GM10266 (cell line): ENCODE measurements at regions not wholly inside any gene's neighbourhood (a gene's known extent, or its start where the extent isn't known, plus 50 kb on each side); places are given as distances from the start of the nearest gene placed in this dataset.

Experiments
- DNase-seq: peaks from one replicate; pipeline ENCODE4 v3.0.0; 2012; ENCODE audit errors: extremely low spot score
- TF ChIP-seq, protein P1 (sequence below): IDR thresholded peaks from 2 replicates; pipeline ENCODE4 v1.5.1; 2012; ENCODE audit warnings: mild to moderate bottlenecking, low read depth; ENCODE audit not compliant: control insufficient read depth, insufficient read depth; ENCODE audit errors: missing control alignments

DNA sequence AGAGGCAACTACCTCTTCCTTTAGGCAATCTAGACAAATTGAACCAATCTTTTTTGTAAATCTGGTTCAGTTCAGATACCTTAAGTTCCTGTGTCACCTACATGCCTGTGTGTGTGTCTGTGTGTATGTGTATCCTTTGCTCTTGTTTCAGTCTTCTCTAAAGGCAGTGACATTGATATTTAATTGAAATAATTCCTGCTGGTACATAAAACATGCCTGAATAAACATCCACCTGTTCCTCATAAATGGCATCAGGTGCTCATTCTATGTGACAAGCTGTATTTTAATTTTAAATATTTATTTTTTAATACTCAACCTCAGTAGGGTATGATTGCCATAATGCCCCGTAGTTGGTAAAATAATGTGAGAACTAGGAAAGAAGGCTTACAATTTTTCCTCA lies 1606.4 kb upstream of the PRR20A start:
- TF ChIP-seq, protein P1, sequence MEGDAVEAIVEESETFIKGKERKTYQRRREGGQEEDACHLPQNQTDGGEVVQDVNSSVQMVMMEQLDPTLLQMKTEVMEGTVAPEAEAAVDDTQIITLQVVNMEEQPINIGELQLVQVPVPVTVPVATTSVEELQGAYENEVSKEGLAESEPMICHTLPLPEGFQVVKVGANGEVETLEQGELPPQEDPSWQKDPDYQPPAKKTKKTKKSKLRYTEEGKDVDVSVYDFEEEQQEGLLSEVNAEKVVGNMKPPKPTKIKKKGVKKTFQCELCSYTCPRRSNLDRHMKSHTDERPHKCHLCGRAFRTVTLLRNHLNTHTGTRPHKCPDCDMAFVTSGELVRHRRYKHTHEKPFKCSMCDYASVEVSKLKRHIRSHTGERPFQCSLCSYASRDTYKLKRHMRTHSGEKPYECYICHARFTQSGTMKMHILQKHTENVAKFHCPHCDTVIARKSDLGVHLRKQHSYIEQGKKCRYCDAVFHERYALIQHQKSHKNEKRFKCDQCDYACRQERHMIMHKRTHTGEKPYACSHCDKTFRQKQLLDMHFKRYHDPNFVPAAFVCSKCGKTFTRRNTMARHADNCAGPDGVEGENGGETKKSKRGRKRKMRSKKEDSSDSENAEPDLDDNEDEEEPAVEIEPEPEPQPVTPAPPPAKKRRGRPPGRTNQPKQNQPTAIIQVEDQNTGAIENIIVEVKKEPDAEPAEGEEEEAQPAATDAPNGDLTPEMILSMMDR = no peak
- DNase-seq = no peak

DNA sequence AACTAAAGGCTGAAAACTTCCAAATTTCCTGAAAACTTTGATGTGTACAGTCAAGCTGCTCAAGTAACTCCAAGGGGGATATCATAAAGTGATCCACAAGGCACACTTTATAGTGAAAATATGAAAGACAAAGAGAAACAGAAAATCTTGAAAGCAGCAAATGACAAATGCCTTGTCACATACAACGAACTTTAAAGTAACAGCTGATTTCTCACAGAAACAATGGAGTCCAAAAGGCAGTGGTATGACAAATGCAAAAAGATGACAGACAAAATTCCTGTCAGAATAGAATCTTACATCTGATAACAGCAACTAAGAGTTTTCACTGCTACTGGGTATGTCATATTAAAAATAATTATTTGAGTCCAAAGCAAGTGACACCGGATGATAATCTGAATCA lies 1602.3 kb upstream of the PRR20A start:
- TF ChIP-seq, protein P1 = no peak
- no peak for DNase-seq

DNA sequence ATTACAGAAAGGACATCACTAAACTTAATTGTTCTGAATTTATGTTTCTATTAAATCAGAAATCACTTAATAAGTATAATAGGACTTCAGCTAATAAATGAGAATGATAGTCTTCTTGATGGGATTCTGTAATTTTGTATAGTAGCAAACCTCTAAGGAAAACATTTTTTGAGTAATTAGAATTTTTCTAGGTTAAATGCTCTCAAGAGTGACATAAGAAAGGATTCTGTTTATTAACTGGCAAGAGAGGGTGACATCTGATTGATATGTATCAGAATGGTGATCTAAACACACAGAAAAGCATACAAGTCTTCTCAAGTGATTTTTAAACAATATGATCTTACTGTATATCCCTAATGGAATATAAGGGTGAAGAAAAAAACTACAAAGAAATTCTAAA lies 1597.7 kb upstream of the PRR20A start:
- DNase-seq = no peak
- TF ChIP-seq, protein P1 = no peak

DNA sequence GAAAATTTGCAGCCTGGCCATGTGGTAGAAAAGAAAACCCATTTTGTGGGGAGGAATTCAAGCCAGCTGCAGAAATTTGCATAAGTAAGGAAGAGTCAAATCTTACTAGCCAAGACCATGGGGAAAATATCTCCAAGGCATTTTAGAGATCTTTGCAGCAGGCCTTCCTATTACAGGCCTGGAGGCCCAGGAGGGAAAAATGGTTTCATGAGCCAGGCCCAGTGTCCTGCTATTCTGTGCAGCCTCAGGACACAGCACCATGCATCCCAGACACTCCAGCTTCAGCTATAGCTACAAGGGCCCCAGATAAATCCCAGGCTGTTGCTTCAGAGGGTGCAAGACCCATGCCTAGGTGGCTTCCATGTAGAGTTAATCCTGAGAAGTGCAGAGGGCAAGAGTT lies 1590.1 kb upstream of the PRR20A start:
- TF ChIP-seq, protein P1 = no peak
- DNase-seq = no peak

DNA sequence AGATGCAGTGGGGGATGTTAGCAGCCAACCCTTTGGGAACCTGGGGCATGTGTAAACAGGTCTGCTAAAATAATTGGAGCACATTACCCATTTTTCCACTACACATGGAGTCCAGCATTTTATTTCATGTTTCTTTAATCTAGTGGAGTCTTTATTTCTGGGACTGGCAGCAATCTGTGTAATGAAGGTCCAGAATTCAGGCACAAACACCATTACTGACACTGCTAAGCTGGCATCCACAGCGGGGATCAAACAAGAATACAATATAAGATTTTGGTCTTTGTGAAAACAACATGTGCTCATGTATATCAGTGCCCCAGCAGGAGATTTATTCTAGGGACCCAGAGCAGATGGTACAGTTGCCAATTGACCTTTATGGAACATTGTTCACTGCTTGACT lies 1587.0 kb upstream of the PRR20A start:
- TF ChIP-seq, protein P1 = no peak

DNA sequence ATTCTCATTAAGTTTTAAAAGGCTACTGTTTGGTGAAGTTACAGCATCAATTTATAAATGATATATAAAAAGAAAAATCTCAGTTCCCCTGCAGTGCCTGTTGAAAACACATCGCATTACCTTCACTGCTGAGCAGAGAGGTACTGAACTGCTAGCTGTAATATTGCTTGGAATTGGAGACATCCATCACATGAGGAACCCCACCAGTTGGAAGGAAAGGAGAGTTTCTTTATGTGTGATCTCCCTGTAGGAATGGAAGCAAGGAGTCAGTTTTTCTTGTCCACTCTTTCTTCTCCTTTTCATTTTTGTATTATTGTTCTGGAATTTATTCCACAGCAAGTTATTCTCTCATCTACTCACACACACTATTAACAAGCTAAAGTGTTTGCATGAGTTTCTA lies 1586.0 kb upstream of the PRR20A start:
- TF ChIP-seq, protein P1 = no peak
- DNase-seq = no peak

More for the DNA sequence above, 1587.0 kb upstream of the PRR20A start:
- no peak for DNase-seq

DNA sequence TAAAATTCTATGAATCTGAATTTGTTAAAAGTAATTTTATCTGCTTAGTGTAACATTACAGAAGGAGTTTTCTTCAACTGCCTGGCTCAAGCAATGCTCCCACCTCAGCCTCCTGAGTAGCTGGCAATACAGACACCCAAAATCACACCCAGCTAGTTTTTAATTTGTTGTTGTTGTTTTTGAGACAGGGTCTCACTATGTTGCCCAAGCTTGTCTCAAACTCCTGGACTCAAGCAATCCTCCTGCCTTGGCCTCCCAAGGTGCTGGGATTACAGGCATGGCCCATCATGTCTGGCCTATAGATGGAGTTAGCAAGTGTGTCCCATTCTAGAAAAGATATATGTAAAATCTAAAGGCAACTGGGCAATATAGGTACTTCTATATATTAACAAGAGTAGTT lies 1580.4 kb upstream of the PRR20A start:
- TF ChIP-seq, protein P1 = no peak
- DNase-seq = no peak
